ENCODE measurements at regions not wholly inside any gene's neighbourhood (a gene's known extent, or its start where the extent isn't known, plus 50 kb on each side); places are given as distances from the start of the nearest gene placed in this dataset.
"Not testable (repeated sequence)": the region's sequence is repeated elsewhere in the genome, so short reads cannot be mapped to it uniquely, and the experiment has no call there.

DNA sequence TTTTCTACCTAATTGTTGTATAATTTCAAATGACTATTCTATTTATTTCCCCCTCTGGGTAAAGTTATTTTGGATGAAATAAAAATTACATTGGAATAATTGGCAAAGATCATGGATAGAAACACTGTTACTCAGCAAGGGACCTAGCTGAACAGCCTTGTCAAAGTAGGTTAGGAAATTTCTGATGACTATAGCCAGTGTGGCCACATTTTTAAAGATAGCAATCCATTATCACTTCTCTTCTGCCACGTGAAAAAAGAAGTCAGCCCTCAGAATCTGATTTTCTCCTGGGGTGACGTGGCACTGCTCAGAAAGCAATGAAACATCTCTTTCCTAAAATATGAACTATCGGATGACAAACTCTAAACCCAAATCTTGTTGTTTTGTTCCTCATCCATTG lies 784.2 kb upstream of the RIOK2 start:
- no peak for DNase-seq

DNA sequence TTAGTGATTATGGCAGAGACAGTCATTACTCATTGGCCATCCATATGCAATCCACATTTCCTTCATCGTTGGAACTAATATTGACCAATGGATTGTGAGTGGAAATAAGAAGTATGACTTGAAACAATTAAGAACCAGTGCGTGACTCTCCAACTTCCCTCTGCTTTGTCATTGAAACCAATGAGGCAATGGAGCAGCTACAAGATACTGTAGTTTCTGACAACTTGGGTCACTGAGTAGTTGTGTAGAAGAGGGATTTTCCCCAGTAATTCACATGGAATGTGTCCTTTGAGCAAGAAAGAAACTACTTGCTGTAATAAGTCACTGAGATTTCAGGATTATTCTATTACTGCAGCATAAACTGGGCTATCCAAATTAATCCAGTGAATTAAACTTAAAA lies 785.3 kb upstream of the RIOK2 start:
- no peak for DNase-seq

DNA sequence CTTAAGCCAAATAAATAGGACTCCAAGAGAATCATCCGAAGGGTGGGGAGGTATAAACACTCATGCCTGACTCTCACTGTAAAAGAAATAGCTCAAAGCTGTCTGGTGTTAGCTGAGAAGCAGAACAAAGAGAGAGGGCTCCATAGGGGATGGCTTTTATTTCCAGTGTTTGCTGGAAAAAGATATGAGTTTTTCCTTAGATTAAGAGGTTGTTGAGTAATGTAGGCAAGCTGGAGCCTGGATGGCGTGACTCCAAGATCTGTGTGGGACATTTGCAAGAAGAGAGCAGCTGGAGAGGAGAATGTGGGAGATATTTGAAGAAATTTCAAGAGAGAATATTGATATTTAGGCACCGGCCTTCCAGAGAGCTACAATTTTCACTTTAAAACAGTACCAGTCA lies 793.7 kb upstream of the RGMB start:
- DNase-seq: no peak

DNA sequence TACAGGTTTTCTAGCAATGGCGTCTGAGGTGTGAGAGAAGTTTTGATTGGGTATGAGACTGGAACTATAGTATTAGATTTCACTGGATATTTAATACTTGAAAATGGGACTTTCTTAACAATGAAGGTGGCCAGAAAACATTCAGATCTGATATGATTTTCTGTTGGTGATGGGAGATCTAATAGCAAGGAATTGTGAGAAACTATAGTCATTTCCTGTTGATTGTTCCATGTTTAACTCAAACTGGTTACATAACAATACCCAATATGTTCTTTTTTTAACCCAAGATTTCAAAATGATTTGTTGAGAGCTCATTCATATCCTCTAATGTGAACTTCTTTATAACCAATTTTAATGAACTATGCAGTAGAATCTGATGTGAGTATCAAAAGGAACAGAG lies 793.2 kb upstream of the RGMB start:
- DNase-seq: no peak

- DNase-seq: no peak
These were observed 787.4 kb upstream of the RGMB start for GRCh38 chr5:97986069-97986468.

GRCh38 chr5:97991236-97991635 lies 782.2 kb upstream of the RGMB start:
- no peak for DNase-seq

GRCh38 chr5:97998941-97999340 lies 774.5 kb upstream of the RGMB start:
- no peak for DNase-seq

- no peak for DNase-seq
These were observed 769.0 kb upstream of the RGMB start for GRCh38 chr5:98004463-98004862.

DNA sequence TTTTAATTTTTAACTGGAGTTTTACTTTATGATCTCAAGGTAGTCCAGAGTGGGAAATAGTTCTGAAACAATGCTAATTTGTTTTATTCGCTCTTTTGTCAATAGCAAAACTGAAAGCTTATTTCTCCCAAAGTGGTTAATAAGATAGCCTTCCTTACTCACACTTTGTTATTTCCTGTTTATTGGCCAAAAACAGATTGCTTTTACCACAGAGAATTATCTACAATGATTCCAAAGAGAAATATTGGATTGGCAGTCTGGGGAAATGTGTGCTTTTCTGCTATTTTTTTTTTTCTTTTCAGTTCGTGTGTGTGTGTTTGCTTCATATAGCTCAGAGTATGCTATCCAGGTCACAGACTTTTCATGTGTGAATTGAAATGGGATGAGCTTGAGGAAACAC lies 756.7 kb upstream of the RGMB start:
- no peak for DNase-seq

GRCh38 chr5:98030273-98030672 lies 743.2 kb upstream of the RGMB start:
- not testable (repeated sequence) for DNase-seq

DNA sequence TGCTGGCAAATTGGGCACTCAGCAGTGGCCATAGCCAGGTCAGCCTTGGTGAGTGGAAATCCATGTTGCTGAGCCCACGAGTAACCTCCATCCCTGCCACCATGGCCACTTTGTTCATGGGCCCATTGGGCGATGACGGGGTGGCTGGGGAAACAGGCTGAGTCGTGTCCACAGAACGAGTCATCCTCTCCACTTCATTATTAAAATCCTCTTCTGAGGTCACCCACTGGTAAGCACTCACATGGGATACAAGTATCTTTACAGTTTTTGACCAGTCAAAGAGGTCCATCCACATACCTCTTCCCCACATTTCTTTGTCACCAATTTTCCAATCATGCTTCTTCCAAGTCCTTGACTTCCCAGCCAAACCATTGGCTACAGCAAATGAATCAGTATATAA lies 742.4 kb upstream of the RGMB start:
- DNase-seq: not testable (repeated sequence)

GRCh38 chr5:98031496-98031895 lies 742.0 kb upstream of the RGMB start:
- DNase-seq: no peak

DNA sequence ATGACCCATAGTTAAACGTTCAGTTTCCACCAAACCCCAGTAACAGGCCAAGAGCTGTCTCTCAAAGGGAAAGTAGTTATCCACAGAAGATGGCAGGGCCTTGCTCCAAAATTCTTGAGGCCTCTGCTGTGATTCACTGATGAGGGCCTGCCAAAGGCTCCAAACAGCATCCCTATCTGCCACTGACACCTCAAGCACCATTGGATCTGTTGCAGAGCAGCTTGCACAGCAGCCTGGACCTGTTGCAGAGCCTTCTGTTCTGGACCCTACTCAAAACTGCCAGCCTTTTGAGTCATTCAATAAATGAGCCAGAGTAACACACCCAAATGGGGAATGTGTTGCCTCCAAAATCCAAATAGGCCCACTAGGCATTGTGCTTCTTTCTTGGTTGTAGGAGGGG lies 741.5 kb upstream of the RGMB start:
- no peak for DNase-seq

DNA sequence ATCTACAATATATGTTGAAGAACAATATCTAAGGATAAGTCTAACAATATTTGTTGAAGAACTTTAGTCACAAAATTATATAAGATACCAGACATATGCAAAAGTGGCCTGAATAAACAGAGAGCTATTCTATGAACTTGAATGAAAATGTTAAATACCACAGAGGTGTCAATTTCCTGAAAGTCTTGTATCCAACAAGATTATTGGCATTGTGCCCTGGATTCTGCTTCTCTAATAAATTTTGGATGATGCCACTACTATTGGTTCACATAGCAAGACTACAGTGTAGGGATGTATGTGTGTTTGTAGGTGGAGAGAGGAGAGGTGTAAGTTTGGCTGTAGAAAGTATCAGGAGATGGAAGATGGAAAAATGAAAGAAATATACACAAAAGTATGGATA lies 731.8 kb upstream of the RGMB start:
- DNase-seq: no peak

DNA sequence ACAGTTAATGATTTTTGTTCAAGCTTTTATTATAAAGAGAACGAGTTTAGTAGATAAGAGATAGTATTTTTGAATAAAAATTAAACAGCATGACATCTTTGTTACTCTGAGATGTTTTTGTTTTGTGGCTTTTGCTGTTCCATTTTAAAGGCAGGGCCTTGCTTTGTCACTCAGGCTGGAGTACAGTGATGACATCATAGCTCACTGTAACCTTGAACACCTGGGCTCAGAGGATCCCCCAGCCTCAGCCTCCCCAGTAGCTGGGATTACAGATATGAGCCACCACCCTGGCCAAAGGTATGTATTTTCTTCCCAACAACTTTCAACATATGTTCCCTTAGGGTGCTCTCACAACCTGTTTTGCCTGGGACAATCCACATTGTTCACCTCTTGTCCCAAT lies 730.9 kb upstream of the RGMB start:
- DNase-seq: no peak

DNA sequence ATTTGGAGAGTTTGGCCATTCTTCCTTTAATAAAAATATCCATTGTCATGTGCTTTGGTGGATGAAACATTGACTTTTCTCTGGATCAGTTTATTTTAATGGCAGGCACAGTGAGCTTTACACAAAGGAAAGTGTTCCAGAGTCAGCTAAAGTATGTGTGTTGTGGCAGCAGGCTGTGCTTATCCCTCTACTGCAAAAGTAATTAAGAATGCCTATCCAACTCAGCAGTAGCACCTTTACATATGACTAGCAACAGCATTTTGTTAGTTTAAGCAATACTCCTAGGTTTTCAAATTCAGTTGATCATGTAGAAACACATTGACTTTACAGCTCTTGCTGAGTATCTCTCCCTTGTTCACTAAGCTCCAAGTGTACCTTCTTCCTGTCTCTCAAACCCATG lies 730.5 kb upstream of the RGMB start:
- DNase-seq: no peak

DNA sequence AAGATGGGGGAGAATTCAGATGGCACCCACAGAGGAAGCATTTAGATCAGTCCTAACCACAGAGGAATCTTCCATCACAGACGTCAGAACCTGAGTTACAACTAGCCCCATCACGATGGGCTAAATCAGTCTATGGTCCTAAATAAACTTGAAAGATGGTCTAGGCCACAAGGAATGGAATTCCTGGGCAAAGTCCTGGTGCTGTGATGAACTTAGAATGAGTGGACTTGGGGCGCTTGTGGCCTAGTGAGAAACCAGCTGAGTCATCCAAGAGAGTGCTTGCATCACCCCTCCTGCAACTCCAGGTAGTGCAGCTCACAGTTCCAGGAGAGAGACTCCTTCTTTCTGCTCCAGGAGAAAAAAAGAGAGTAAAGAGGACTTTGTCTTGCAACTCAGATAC lies 722.9 kb upstream of the RGMB start:
- DNase-seq: no peak

DNA sequence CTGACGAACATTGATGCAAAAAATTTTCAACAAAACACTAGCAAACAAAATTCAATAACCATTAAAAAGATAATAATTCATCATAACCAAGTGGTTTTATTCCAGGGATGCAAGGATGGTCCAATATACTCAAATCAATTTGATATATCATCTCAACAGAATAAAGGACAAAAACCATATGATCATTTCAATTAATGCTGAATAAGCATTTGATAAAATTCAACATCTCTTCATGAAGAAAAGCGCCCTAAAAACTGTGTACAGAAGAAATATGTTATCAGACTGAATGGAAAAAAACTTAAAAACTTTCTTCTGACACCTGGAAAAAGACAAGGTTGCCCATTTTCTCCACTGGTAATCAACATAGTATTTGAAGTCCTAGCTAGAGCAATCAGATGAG lies 720.3 kb upstream of the RGMB start:
- DNase-seq: no peak

- no peak for DNase-seq
These were observed 713.3 kb upstream of the RGMB start for GRCh38 chr5:98060148-98060547.

DNA sequence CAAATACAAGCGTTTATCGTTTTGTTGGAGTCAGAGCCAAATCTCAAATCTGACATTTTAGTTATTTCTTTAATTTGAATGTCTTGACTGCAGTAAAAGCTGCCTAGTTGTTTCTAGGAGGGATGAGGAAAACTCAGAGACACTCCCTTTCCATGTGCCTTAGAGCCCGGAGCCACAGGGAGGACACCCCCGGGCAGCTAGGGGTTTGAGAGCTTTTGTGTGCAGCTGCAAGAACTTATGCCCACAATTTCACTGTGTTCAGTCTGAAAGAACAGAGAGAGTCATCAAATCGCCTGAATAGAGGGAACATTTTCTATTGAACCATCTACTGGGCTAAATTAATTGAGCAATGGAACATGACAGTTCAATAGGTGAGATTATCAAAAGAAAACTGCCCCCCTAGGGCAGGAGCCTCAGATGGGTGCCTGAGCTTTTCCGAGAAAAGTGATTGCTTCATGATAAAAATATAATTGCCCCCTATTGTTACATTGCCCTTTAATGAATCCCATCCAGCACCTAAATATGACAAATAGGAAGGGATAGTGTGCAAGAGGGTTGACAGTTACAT lies 709.3 kb upstream of the RGMB start:
- no peak for DNase-seq

- no peak for DNase-seq
These were observed 708.1 kb upstream of the RGMB start for GRCh38 chr5:98065261-98065909.

DNA sequence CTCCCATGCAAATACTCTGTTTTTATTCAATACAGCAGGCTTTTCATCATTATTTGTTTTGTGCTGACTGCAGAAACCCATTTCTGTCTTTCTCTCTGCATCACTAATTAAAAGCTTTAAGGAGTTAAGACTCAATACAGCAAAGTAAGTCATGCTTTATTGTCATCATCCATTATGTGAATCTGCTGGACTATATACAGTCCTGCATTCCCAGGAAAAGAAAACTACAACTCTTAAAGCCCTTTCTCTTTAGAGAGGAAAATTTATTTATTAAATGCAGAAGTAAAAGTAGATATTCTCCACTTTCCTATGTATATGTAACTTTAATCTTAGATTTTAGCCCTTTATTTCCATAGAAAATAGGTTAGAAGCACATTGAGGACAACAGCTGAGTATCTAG lies 706.6 kb upstream of the RGMB start:
- DNase-seq: no peak

DNA sequence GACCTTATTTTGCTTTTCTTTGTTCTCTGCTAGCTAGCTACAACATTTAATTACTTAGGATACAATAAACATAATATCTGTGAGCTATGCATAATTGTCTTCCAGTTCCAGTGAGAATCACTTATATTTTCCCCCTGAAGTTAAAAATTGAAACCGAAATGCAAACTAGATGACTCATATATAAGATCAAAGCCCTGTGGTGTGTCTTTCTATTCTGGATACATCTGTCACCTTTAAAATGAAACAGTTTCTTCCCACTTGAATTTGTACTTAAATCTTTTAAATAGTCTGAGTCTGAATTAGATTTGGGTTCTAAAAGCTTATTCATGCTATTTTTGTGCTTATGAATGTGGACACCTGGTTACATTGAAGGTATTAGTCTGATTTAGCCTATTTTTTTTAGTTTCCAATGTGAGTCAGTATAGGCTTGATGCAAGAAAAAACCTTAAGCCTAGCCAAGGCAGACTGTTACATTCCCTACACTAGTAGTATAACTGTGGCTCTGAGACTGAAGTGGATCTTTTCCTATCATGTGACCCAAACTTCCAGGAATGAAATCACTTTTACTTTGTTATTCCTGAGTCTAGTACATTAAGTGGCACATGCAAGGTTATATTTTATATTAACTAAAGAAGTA lies 703.5 kb upstream of the RGMB start:
- no peak for DNase-seq

DNA sequence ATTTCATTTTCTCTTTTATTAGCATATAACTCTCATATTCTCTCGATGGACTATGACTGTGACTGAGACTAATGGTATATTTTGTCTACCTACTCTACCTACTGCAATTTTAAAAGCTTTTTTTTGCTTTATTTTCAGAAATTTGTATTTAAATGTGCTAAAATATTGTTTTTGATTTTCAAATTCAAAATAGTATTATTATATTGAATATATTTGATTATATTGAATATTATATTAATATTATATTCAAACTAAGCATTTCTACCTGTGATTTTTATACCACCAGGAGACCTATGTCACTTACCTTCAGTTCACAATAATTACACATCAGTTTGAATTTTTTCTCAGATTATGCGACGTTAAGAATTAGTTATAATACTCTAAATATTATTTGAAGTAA lies 700.5 kb upstream of the RGMB start:
- no peak for DNase-seq

DNA sequence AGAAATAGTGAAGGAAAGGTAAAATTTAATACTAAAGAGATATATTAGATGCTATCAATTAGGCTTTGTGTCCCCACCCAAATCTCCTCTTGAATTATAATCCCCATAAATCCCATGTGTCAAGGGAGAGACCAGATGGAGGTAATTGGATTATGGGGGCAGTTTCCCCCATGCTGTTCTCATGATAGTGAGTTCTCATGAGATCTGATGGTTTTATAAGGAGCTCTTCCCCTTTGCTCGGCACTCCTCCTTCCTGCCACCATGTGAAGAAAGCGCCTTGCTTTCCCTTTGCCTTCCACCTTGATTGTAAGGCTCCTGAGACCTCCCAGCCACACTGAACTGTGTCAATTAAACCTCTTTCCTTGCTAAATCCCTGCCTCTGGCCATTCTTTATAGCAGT lies 697.0 kb upstream of the RGMB start:
- peak; percentile 39 for DNase-seq
